GM21723 (cell line): ENCODE measurements at regions not wholly inside any gene's neighbourhood (a gene's known extent, or its start where the extent isn't known, plus 50 kb on each side); places are given as distances from the start of the nearest gene placed in this dataset.
"Not testable (repeated sequence)": the region's sequence is repeated elsewhere in the genome, so short reads cannot be mapped to it uniquely, and the experiment has no call there.

ENCODE experiments used
- ATAC-seq: cut with Tn5 transposase; IDR thresholded peaks from one replicate; pipeline ENCODE4 v1.9.1; 2021; ENCODE audit warnings: mild to moderate bottlenecking, moderate library complexity; ENCODE audit not compliant: unreplicated experiment

- no peak for ATAC-seq
These were observed 52.1 kb downstream of the CARTPT start for GRCh38 chr5:71771191-71771590.

DNA sequence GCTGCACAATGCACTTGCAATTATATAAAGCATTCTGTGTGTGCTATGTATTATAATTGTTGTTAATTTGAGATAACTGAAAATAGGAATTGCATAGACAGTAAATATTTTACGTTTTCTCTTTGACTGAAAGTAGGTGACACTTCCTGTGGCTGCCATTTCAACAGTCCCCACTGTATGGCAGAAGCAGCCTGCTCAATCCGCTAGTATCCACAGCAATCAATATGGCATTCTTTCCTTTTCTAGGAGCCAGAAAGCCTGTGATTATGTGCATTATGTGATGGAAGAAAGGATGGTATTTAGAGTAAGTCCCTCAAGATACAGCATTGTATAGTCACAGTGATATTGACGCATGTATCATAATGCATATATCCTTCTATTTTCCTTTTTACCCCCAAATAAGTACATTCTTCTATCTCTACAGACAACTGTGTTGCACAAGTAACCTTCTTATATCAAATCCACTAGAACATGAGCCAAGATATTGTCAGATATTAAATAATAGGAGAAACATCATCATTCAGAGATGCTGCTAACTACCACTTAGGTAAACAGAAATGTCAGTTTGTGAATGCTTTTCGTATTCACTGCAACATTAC is 59.7 kb downstream of the CARTPT start:
- no peak for ATAC-seq

DNA sequence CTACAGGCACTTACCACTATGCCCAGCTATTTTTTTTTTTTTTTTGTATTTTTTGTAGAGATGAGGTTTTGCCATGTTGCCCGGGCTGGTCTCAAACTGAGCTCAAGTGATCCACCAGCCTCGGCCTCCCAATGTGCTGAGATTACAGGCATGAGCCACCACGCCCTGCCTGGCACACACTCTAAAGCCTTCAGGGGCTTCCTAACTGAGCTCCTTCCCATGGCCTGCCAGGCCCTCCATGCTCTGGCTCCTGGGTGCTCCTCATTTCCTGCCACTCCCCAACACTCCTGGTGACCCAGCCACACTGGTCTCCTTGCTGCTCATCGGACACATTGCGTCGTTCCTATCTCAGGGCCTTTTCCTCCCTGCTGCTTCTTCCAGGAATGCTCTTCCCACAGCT is 61.5 kb downstream of the CARTPT start:
- ATAC-seq = no peak

GRCh38 chr5:71782393-71782770 is 63.3 kb downstream of the CARTPT start:
- ATAC-seq = peak; percentile 47

DNA sequence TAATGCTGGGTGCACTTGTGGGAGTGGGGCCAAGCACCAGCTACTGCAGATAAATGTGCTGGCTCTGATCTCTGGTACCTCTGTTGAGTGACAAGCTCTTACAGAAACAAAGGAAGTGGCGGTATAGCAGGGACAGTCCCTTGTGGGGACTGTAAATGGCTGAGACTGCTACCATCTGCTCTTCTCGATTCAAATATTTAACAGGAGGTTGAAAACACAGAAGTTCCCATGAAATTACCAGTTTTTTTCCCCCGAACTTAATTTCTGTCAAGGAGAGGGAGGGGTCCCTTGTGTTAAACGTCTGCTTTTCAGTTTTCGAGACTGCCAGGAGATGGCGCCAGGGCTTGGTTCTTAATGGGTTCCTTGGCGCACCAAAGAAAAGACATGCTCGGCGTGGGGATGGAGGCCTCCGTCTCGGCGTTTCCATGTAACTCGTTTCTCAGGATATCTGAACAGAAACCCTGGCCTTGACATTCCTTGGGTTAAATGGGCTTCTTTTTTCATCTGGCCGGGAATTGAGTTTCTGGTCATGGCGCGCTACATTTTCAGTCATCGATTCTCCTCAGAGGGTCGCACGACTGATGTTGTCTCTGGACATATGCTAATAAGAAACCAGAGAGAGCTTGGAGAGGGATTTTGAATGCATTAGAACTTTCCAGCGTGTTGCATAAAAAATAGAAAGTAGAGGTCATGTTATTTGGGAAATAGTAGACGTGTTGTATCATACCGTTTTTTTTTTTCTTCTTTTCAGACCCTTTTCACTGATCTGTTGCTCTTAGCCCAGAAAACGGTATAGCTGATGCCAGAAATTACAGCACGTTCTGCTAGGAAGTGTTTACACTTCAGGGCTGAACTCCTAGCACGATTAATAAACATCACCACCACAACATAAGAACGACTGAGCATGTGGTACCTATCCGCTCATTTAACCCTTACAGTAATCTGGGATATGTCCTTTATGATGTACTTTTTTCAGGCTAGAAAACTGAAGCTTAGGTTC is 64.0 kb downstream of the CARTPT start:
- ATAC-seq = peak; percentile 98

DNA sequence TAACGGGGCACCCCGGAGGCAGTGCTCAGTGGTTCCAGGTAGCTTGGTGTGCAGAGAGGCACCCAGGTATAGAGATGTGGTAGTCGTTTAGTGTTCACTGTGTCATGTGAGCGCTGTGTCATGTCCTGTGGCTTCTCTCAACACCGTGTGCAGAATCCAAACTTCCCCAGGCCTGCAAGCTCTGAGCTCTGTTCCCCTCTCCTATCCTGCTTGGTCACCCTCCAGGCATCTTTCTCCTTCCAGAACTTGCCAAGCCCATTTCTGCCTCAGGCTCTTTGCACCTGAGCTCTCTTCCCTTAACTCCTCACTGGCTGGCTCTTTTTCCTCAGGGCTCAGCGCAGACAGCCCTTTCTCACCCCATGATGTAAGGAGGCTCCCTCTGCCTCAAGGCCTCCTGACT is 64.8 kb downstream of the CARTPT start:
- no peak for ATAC-seq

GRCh38 chr5:71786337-71787055 is 67.4 kb downstream of the CARTPT start:
- no peak for ATAC-seq

GRCh38 chr5:71788794-71789193 is 69.7 kb downstream of the CARTPT start:
- ATAC-seq = no peak

GRCh38 chr5:71789746-71790145 is 70.7 kb downstream of the CARTPT start:
- no peak for ATAC-seq

- no peak for ATAC-seq
These were observed 71.4 kb downstream of the CARTPT start for GRCh38 chr5:71790433-71790832.

GRCh38 chr5:71792041-71792440 is 73.0 kb downstream of the CARTPT start:
- ATAC-seq = not testable (repeated sequence)

DNA sequence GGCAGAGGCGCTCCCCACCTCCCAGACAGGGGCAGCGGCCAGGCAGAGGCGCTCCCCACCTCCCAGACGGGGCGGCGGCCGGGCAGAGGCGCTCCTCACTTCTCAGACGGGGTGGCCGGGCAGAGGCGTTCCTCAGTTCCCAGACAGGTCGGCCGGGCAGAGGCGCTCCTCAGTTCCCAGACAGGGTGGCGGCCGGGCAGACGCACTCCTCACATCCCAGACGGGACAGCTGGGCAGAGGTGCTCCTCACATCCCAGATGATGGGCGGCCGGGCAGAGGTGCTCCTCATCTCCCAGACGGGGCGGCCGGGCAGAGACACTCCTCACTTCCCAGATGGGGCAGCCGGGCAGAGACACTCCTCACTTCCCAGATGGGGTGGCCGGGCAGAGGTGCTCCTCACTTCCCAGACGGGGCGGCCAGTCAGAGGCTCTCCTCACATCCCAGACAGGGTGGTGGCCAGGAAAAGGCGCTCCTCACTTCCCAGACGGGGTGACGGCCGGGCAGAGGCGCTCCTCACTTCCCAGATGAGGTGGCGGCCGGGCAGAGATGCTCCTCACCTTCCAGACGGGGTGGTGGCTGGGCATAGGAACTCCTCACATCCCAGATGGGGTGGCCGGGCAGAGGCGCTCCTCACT is 75.1 kb downstream of the CARTPT start:
- no peak for ATAC-seq

- no peak for ATAC-seq
These were observed 83.6 kb downstream of the CARTPT start for GRCh38 chr5:71802673-71803072.

GRCh38 chr5:71806711-71807110 is 87.6 kb downstream of the CARTPT start:
- ATAC-seq = no peak

GRCh38 chr5:71807909-71808308 is 88.8 kb downstream of the CARTPT start:
- ATAC-seq = no peak

- ATAC-seq = no peak
These were observed 90.4 kb downstream of the CARTPT start for GRCh38 chr5:71809446-71809845.

DNA sequence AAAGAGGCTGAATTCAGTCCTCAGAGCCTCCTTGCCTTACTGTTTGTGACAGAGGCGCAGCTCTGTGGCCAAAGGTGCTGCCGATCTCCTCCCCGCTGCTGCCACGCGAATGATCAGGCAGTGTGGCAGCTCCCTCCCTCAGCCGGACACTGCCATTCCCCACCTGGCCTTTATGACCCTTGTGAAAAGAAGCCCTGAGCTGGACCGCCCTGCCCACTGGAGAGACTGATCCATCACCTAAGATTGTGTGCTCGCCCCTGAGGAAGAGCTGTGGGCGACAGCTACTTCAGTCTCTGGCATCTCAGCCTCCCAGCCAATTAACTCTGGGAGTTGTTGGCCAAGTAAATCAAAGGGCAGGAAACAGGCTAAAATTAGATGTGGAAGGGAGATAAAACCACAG is 90.9 kb downstream of the CARTPT start:
- ATAC-seq = no peak

- ATAC-seq = no peak
These were observed 91.6 kb downstream of the CARTPT start for GRCh38 chr5:71810471-71811195.

DNA sequence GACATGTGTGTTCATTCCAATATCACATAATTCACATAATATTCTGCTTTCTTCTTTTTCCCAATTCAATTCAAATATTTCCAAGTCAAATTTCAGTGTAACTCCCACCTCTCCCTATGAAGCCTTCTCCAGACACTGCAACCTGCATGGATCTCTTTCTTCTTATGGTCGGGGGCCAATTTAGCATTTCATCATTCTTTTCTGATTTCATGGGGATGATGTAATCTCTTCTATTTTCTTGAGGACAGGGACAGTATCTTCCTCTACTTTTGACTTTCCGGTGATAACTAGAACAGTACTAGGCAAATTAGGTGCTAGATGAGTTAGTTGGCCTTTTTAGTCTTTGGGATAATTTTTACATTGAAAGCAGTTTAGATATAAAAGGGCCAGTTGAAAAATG is 92.7 kb downstream of the CARTPT start:
- no peak for ATAC-seq

- no peak for ATAC-seq
These were observed 97.2 kb downstream of the CARTPT start for GRCh38 chr5:71816307-71816706.
